ENCODE measurements at regions not wholly inside any gene's neighbourhood (a gene's known extent, or its start where the extent isn't known, plus 50 kb on each side); places are given as distances from the start of the nearest gene placed in this dataset.

DNA sequence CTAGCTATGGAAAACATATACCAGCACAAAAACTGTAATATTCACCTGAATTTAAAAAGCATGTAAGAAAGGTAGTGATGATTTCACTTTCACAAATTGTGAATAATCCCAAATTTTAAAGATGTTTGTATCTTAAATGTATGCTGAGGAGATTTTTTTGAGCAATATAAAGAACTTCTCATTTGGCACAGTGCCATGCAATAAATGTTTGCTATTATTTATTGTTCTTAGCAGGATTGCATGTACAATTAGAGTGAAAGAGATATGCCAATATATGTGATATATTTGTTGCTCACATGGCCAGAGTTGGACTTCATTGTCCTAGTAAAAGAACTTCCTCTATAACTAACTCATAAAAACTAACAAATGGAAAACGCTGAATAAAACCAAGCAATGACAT, 895.1 kb upstream of the KCND2 start:
- Mint-ChIP-seq H3K27me3 (ENCODE audit: unreplicated experiment) (peaks cover 2% of the 10 kb centered on the region), H3K9me3 (ENCODE audit: unreplicated experiment) (no peaks in the 10 kb centered on the region), H3K36me3 (ENCODE audit: unreplicated experiment) (no peaks in the 10 kb centered on the region), H3K4me1 (ENCODE audit: low read depth, unreplicated experiment) (no peaks in the 10 kb centered on the region), H3K27ac (ENCODE audit: unreplicated experiment) (no peak overlapping the region), H3K4me3 (ENCODE audit: unreplicated experiment) (no peak overlapping the region)
- TF ChIP-seq, protein P1, sequence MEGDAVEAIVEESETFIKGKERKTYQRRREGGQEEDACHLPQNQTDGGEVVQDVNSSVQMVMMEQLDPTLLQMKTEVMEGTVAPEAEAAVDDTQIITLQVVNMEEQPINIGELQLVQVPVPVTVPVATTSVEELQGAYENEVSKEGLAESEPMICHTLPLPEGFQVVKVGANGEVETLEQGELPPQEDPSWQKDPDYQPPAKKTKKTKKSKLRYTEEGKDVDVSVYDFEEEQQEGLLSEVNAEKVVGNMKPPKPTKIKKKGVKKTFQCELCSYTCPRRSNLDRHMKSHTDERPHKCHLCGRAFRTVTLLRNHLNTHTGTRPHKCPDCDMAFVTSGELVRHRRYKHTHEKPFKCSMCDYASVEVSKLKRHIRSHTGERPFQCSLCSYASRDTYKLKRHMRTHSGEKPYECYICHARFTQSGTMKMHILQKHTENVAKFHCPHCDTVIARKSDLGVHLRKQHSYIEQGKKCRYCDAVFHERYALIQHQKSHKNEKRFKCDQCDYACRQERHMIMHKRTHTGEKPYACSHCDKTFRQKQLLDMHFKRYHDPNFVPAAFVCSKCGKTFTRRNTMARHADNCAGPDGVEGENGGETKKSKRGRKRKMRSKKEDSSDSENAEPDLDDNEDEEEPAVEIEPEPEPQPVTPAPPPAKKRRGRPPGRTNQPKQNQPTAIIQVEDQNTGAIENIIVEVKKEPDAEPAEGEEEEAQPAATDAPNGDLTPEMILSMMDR (IDR thresholded peaks at IDR 0.05; ENCODE audit: partially characterized antibody, unreplicated experiment): no peak
- DNase-seq: no peak

DNA sequence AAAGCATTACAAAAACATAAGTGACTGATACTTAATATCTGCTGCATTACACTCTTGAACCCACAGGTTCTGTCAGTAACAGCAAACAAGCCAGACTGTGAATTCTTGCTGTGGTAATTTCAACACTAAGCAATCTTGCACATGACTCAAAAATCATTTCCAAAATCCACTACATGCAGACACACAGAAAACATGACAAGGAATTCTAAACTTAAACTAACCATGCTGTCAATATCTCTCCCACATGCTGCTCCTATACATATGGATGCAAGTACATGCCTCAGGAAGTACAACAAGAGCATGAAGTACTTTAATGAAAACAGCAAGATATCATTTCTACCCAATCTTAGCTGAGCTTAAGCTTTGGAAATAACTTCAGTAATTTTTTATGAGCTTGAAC, 890.2 kb upstream of the KCND2 start:
- Mint-ChIP-seq H3K27ac (ENCODE audit: unreplicated experiment) (no peak overlapping the region), H3K4me1 (ENCODE audit: low read depth, unreplicated experiment) (no peaks in the 10 kb centered on the region), H3K27me3 (ENCODE audit: unreplicated experiment) (peaks cover 2% of the 10 kb centered on the region), H3K9me3 (ENCODE audit: unreplicated experiment) (no peaks in the 10 kb centered on the region), H3K4me3 (ENCODE audit: unreplicated experiment) (no peak overlapping the region), H3K36me3 (ENCODE audit: unreplicated experiment) (no peaks in the 10 kb centered on the region)
- no peak for DNase-seq
- TF ChIP-seq, protein P1 (IDR thresholded peaks at IDR 0.05; ENCODE audit: partially characterized antibody, unreplicated experiment): no peak

DNA sequence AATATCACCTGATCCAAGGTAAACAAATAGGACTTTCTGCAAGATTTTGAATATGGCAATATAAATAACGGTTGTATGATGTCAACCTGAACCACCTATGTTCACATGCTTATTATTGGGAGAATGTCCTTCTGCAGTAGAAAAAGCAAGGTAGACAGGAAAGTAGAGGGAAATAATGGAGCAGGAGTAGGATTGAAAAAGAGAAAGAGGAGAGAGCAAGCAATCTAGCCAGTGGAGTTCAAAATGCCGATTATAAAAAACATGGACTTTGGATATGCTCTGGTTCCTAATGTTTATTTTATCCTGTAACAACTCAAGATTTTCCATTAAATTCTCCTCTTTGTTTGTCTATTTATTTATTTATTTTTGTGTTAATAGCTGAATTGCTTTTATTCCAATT, 878.0 kb upstream of the KCND2 start:
- H3K27me3 Mint-ChIP-seq (ENCODE audit: unreplicated experiment): no peaks in the 10 kb centered on the region
- no peaks in the 10 kb centered on the region for H3K4me1 Mint-ChIP-seq (ENCODE audit: low read depth, unreplicated experiment)
- no peak for DNase-seq
- H3K4me3 Mint-ChIP-seq (ENCODE audit: unreplicated experiment): no peak overlapping the region
- H3K36me3 Mint-ChIP-seq (ENCODE audit: unreplicated experiment): no peaks in the 10 kb centered on the region
- TF ChIP-seq, protein P1 (IDR thresholded peaks at IDR 0.05; ENCODE audit: partially characterized antibody, unreplicated experiment): no peak
- H3K9me3 Mint-ChIP-seq (ENCODE audit: unreplicated experiment): no peaks in the 10 kb centered on the region
- H3K27ac Mint-ChIP-seq (ENCODE audit: unreplicated experiment): no peak overlapping the region

DNA sequence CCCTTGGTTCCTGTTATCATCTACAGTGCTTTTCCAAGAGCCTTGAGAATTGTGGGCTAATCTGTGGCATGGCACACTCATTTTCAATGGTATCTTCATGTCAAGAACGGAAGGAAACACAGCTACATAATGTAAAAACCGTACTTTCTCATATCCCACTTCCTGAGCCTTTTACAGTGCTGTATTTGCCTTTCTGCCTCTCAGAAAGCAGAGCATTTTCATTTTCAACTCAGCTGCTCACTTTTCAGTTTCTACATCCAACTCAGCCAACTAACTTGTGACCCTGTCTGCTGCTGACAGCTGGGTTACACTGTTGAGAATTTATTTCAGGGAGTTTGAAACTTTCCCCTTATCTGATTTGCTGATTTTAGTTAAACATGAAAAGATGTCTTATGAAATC, 875.8 kb upstream of the KCND2 start:
- H3K27me3 Mint-ChIP-seq (ENCODE audit: unreplicated experiment): no peaks in the 10 kb centered on the region
- no peaks in the 10 kb centered on the region for H3K4me1 Mint-ChIP-seq (ENCODE audit: low read depth, unreplicated experiment)
- H3K9me3 Mint-ChIP-seq (ENCODE audit: unreplicated experiment): no peaks in the 10 kb centered on the region
- no peak overlapping the region for H3K4me3 Mint-ChIP-seq (ENCODE audit: unreplicated experiment)
- TF ChIP-seq, protein P1 (IDR thresholded peaks at IDR 0.05; ENCODE audit: partially characterized antibody, unreplicated experiment): no peak
- no peak overlapping the region for H3K27ac Mint-ChIP-seq (ENCODE audit: unreplicated experiment)
- no peak for DNase-seq
- no peaks in the 10 kb centered on the region for H3K36me3 Mint-ChIP-seq (ENCODE audit: unreplicated experiment)

DNA sequence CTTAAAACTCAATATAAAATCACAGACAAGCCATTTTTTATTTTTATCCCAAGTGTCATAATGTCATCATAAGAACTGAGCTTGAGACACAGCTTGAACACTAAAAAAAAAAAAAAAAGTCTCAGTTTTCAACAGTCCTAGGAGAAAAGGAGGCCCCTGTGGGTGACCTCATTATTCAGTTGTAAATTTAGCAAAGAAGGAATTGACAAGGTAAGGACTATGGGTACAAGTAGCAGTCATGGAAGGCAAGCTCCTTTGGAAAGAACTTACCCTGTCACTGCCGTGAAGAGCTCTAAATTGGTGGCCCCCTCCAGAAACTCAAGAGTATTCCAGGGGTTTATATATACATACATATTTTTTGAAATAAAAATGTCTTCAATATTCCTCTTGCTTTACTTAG, 864.4 kb upstream of the KCND2 start:
- no peak for DNase-seq
- Mint-ChIP-seq H3K27ac (ENCODE audit: unreplicated experiment) (no peak overlapping the region), H3K27me3 (ENCODE audit: unreplicated experiment) (no peaks in the 10 kb centered on the region), H3K4me3 (ENCODE audit: unreplicated experiment) (no peak overlapping the region), H3K4me1 (ENCODE audit: low read depth, unreplicated experiment) (no peaks in the 10 kb centered on the region), H3K9me3 (ENCODE audit: unreplicated experiment) (no peaks in the 10 kb centered on the region), H3K36me3 (ENCODE audit: unreplicated experiment) (no peaks in the 10 kb centered on the region)
- TF ChIP-seq, protein P1 (IDR thresholded peaks at IDR 0.05; ENCODE audit: partially characterized antibody, unreplicated experiment): no peak

All from glutamatergic neuron (in vitro differentiated cells).